Vagina (tissue), 2 donors: ENCODE measurements at regions not wholly inside any gene's neighbourhood (a gene's known extent, or its start where the extent isn't known, plus 50 kb on each side); places are given as distances from the start of the nearest gene placed in this dataset.

Source experiments
- POLR2A ChIP-seq, 2 donors: fragments of 450-650 bp; IDR thresholded peaks; one replicate each; pipeline ENCODE4 v1.6.1; 2017; ENCODE audit warnings: antibody characterized with exemption in 2 of 2, mild to moderate bottlenecking in 2 of 2, moderate library complexity in 2 of 2
- POLR2AphosphoS5 ChIP-seq, 2 donors: sonication (generic); formaldehyde crosslinking; IDR thresholded peaks; one replicate each; pipeline ENCODE4 v1.9.0; 2017; ENCODE audit warnings: antibody characterized with exemption in 2 of 2, mild to moderate bottlenecking in 2 of 2, low read depth in 1 of 2; ENCODE audit not compliant: insufficient read depth in 1 of 2
- TF ChIP-seq, protein P1 (sequence below), 3 experiments: fragments of 450-650 bp in 2 of 3; fragments of 200-600 bp in 1 of 3; sonication (generic) in 1 of 3; IDR thresholded peaks; one replicate each; pipeline ENCODE4 v1.5.1; 2017 to 2019; ENCODE audit warnings: antibody characterized with exemption in 3 of 3, mild to moderate bottlenecking in 2 of 3, moderate library complexity in 2 of 3

DNA sequence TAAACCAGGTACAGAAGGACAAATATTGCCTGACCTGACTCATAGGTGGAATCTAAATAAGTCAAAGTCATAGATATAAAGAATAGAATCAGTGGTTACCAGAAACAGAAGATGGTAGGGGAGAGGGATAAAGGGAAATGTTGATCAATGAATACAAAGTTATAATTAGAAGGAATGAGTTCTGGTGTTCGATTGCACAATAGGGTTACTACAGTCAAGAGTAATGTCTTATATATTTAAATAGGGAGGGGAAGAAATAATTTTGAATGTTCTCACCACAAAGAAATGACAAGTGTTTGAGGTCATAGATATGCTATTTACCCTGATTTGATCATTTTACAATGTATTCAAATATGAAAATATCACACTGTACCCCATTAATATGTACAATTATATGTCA, 1541.2 kb downstream of the SLITRK1 start:
- TF ChIP-seq POLR2AphosphoS5 (IDR thresholded peaks at IDR 0.05; ENCODE audit: insufficient read depth in 1 of 2, low read depth in 1 of 2) (no peak), POLR2A (IDR thresholded peaks at IDR 0.05) (no peak)
- TF ChIP-seq, protein P1, sequence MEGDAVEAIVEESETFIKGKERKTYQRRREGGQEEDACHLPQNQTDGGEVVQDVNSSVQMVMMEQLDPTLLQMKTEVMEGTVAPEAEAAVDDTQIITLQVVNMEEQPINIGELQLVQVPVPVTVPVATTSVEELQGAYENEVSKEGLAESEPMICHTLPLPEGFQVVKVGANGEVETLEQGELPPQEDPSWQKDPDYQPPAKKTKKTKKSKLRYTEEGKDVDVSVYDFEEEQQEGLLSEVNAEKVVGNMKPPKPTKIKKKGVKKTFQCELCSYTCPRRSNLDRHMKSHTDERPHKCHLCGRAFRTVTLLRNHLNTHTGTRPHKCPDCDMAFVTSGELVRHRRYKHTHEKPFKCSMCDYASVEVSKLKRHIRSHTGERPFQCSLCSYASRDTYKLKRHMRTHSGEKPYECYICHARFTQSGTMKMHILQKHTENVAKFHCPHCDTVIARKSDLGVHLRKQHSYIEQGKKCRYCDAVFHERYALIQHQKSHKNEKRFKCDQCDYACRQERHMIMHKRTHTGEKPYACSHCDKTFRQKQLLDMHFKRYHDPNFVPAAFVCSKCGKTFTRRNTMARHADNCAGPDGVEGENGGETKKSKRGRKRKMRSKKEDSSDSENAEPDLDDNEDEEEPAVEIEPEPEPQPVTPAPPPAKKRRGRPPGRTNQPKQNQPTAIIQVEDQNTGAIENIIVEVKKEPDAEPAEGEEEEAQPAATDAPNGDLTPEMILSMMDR (IDR thresholded peaks at IDR 0.05): no peak
